ENCODE measurements at regions not wholly inside any gene's neighbourhood (a gene's known extent, or its start where the extent isn't known, plus 50 kb on each side); places are given as distances from the start of the nearest gene placed in this dataset.

- Histone ChIP-seq H3K4me3 (ENCODE audit: low read length, poor library complexity, severe bottlenecking) (no peak overlapping the region), H3F3A (ENCODE audit: low read depth) (no peaks in the 10 kb centered on the region), H3K4me1 (ENCODE audit: insufficient read depth, low read length, poor library complexity, severe bottlenecking) (no peaks in the 10 kb centered on the region), H3K4me2 (ENCODE audit: low read depth, low read length, poor library complexity, severe bottlenecking) (no peak overlapping the region), H3K9ac (ENCODE audit: low read depth, low read length, poor library complexity, severe bottlenecking) (no peak overlapping the region), H3K9me2 (replicated peaks; ENCODE audit: low read depth, low read length) (no peaks in the 10 kb centered on the region), H4K20me1 (ENCODE audit: insufficient read depth, low read length, poor library complexity, severe bottlenecking) (no peaks in the 10 kb centered on the region), H2AFZ (ENCODE audit: low read length) (no peak overlapping the region), H3K27me3 (ENCODE audit: insufficient read depth, low read length, poor library complexity, severe bottlenecking) (no peaks in the 10 kb centered on the region), H3K36me3 (ENCODE audit: insufficient read depth, low read length) (no peaks in the 10 kb centered on the region), H3K9me3 (ENCODE audit: insufficient read depth, low read depth, low read length) (no peaks in the 10 kb centered on the region), H3K79me2 (ENCODE audit: insufficient read depth, low read length) (no peaks in the 10 kb centered on the region)
- no peak for TF ChIP-seq EZH2phosphoT487 (IDR thresholded peaks at IDR 0.05; ENCODE audit: borderline replicate concordance)
- TF ChIP-seq CTCF (conservative IDR thresholded peaks at IDR 0.05; ENCODE audit: low read length) = no peak
Measured at GRCh38 chr4:33751050-33751449, 2493.3 kb downstream of the ARAP2 start.

GRCh38 chr4:33772582-33772981 is 2471.7 kb downstream of the ARAP2 start:
- Histone ChIP-seq H3K36me3 (ENCODE audit: insufficient read depth, low read length) (no peaks in the 10 kb centered on the region), H3K9ac (ENCODE audit: low read depth, low read length, poor library complexity, severe bottlenecking) (no peak overlapping the region), H3K9me2 (replicated peaks; ENCODE audit: low read depth, low read length) (no peaks in the 10 kb centered on the region), H3K4me1 (ENCODE audit: insufficient read depth, low read length, poor library complexity, severe bottlenecking) (no peaks in the 10 kb centered on the region), H3K4me2 (ENCODE audit: low read depth, low read length, poor library complexity, severe bottlenecking) (no peak overlapping the region), H2AFZ (ENCODE audit: low read length) (no peak overlapping the region), H3K79me2 (ENCODE audit: insufficient read depth, low read length) (no peaks in the 10 kb centered on the region), H3K4me3 (ENCODE audit: low read length, poor library complexity, severe bottlenecking) (no peak overlapping the region), H3F3A (ENCODE audit: low read depth) (no peaks in the 10 kb centered on the region), H3K9me3 (ENCODE audit: insufficient read depth, low read depth, low read length) (no peaks in the 10 kb centered on the region), H3K27me3 (ENCODE audit: insufficient read depth, low read length, poor library complexity, severe bottlenecking) (no peaks in the 10 kb centered on the region), H4K20me1 (ENCODE audit: insufficient read depth, low read length, poor library complexity, severe bottlenecking) (no peaks in the 10 kb centered on the region)
- TF ChIP-seq EZH2phosphoT487 (IDR thresholded peaks at IDR 0.05; ENCODE audit: borderline replicate concordance) (no peak), CTCF (conservative IDR thresholded peaks at IDR 0.05; ENCODE audit: low read length) (no peak)

GRCh38 chr4:33780952-33781791 is 2463.1 kb downstream of the ARAP2 start:
- no peaks in the 10 kb centered on the region for H3K4me1 ChIP-seq (ENCODE audit: insufficient read depth, low read length, poor library complexity, severe bottlenecking)
- H3K9me3 ChIP-seq (ENCODE audit: insufficient read depth, low read depth, low read length) = no peaks in the 10 kb centered on the region
- H3K9ac ChIP-seq (ENCODE audit: low read depth, low read length, poor library complexity, severe bottlenecking) = no peak overlapping the region
- H3K36me3 ChIP-seq (ENCODE audit: insufficient read depth, low read length) = no peaks in the 10 kb centered on the region
- H3K27me3 ChIP-seq (ENCODE audit: insufficient read depth, low read length, poor library complexity, severe bottlenecking) = no peaks in the 10 kb centered on the region
- H3F3A ChIP-seq (ENCODE audit: low read depth) = no peaks in the 10 kb centered on the region
- TF ChIP-seq EZH2phosphoT487 (IDR thresholded peaks at IDR 0.05; ENCODE audit: borderline replicate concordance) (no peak), CTCF (conservative IDR thresholded peaks at IDR 0.05; ENCODE audit: low read length) (no peak)
- no peaks in the 10 kb centered on the region for H3K79me2 ChIP-seq (ENCODE audit: insufficient read depth, low read length)
- H3K4me3 ChIP-seq (ENCODE audit: low read length, poor library complexity, severe bottlenecking) = no peak overlapping the region
- no peaks in the 10 kb centered on the region for H3K9me2 ChIP-seq (replicated peaks; ENCODE audit: low read depth, low read length)
- no peak overlapping the region for H3K4me2 ChIP-seq (ENCODE audit: low read depth, low read length, poor library complexity, severe bottlenecking)
- no peaks in the 10 kb centered on the region for H4K20me1 ChIP-seq (ENCODE audit: insufficient read depth, low read length, poor library complexity, severe bottlenecking)
- H2AFZ ChIP-seq (ENCODE audit: low read length) = no peak overlapping the region

Data from Loucy (cell line).